Mucosa of gallbladder (tissue), 1 donor: ENCODE measurements at regions not wholly inside any gene's neighbourhood (a gene's known extent, or its start where the extent isn't known, plus 50 kb on each side); places are given as distances from the start of the nearest gene placed in this dataset.

ENCODE experiments used
- DNase-seq: peaks from one replicate; pipeline ENCODE4 v3.0.0-alpha.2; 2020; ENCODE audit warnings: low spot score
- donor health status: DM: no; HTN: no; CAD: no.

DNA sequence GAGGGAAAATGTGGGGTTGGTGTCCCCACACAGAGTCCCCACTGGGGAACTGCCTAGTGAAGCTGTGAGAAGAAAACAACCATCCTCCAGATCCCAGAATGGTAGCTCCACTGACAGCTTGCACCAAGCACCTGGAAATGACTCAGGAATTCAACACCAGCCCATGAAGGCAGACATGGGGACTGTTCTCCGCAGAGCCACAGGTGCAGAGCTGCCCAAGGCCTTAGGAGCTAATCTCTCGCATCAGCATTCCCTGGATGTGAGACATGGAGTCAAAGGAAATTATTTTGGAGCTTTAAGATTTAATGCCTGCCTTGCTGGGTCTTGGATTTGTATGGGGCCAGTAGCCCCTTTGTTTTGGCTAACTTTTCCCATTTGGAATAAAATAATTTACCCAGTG, 367.9 kb downstream of the FAM133A start:
- no peak for DNase-seq

DNA sequence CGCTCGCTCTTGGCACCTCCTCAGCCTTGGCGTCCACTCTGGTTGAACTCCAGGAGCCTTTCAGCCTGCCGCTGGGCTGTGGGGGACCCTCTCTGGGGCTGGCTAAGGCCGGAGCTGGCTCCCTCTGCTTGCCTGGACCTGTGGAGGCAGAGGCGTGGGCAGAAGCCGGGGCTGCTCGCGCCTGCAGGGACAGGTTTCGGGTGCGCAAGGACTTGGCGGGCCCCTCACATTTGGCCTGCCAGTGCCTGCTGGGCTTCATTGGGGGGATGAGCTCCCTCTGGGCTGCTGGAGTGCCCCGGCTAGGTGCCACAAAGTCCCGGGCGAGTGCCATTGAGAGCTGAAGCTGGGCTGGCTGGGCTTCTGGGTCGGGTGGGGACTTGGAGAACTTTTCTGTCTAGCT, 371.7 kb downstream of the FAM133A start:
- no peak for DNase-seq

DNA sequence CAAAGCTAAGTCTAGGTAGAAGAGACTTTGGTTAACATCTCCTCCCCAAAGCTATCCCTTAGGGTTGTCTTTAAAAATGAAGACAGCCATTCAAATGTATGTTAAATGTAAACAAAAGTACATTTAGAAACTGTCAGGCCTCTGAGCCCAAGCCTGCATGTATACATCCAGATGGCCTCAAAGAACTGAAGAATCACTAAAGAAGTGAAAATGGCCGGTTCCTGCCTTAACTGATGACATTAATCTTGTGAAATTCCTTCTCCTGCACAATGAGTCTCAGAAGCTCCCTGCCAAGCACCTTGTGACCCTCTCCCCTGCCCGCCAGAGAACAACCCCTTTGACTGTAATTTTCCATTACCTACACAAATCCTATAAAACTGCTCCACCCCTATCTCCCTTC, 377.9 kb downstream of the FAM133A start:
- no peak for DNase-seq

DNA sequence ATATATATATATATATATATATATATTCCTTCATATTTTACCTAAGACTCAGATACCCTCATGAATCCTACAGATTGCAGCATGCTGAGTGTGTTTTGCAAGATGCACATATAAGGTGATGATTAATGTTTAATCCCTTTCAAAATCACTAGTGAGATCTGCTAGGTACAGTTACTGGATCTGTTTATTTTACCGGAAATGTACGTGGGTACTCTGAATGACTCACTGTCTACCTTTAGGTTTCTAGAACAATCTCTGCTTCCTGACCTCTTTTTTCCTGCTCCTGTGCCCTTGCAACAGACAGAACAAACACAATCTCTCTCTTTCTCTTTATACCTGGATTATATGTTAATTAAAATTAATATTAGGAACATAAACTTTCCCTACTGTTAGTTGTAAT, 379.6 kb downstream of the FAM133A start:
- no peak for DNase-seq

DNA sequence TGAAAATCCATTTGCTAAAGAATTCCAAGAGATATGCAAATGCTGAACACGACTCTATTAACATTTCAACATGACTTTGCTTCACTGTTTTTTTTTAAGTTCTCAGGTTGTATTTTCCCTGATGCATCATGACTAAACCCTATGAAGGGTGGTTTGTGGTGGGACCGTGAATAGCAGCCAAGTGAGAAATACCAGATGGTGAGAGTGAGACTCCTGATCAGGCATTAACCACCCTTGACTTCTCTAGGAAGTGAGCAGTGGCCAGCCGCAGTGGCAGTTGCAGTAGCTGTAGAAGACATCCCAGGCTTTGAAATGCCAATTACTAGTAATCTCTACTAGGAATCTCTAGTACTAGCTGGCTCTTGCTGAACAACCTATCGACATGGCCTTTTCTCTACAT, 383.4 kb downstream of the FAM133A start:
- DNase-seq, result no peak

DNA sequence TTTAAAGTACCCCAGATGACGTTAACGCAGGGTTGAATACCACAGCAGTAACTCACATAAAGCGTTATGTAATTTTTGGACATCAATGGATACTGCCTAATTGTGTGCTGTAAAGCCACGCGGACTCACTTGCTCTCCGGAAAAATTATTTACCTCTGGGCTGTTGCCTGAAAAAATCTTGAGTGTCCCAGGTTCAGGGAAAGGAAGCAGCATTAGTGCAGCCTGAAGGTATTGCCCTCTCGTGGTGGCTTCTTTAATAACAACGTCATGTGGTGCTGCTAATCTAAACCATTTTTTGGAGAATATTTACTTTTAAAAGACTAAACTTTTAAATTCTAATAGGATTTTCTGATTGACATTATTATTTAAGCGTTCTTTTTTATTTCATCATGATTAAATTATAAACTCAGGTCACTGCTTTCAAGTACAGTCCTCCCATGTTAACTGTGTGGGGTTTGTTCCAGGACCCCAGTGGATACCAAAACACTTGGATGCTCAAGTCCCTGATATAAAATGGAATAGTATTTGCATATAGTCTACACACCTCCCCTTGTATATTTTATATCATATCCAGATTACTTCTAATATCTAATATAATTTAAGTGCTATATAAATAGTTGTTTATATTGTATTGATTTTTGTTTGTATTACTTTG, 384.8 kb downstream of the FAM133A start:
- DNase-seq, result peak; percentile 17

DNA sequence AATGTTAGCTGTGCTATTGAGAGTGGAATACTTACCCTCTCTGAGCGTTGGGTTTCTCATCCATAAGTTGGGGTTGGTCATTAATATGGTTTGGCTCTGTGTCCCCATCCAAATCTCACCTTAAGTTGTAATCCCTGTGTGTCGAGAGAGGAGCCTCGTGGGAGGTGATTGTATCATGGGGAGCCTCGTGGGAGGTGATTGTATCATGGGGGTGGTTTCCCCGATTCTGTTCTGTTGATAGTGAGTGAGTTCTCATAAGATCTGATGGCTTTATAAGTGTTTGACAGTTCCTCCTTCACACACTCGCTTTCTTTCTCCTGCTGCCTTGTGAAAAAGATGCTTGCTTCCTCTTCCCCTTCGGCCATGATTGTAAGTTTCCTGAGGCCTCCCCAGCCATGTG, 391.1 kb downstream of the FAM133A start:
- no peak for DNase-seq

DNA sequence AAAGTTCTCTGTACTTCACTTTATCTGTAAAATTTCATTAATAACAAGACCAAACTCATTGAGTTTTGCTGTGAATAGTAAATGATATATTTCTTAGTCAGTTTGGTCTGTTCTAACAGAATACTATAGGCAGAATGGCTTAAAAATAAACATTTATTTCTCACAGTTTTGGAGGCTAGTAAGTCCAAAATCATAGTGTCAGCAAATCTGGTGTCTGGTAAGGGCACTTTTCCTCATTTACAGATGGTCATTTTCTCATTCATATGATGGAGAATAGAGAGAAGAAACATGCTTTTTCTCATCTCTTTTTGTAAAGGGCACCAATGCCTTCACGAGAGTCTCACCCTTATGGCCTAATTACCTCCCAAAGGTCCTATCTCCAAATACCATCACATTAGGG, 415.1 kb downstream of the FAM133A start:
- no peak for DNase-seq

DNA sequence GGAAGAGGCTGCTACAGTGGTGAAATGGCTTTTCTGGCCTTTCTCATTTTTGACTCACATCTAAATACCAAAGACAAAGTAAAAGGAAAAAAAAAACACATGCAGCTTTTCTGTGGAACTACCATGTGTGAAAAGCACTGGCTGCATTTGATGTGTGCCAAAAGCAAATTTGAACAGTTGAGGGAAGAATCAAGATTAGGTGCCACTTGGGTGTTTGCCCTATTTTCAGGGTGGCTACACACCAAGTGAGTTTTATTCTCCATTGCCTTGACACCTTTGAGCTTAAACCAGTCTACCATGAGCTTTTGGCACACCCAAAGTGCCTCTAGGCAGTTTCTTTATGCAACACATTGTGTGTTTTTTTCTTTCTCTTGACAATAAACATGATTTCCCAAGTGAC, 423.9 kb downstream of the FAM133A start:
- DNase-seq, result no peak

DNA sequence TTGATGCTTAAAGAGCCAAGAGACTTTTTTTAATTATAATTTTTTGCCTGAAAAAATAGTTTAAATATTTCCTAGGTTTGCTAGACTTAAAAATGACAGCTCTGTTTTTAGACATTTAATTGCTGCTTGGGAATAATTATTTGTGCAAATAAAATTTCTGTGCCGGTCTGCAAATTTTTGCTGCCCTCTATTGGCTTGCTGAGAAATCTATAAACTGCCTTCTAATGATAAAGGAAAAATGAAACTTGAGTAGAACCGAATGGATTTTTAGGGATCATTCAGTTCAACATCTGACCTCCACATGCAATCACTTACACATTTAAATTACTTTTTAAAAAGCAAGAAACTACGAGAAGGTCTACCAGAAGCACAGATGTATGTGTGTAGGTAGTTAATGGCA, 434.0 kb downstream of the FAM133A start:
- no peak for DNase-seq

DNA sequence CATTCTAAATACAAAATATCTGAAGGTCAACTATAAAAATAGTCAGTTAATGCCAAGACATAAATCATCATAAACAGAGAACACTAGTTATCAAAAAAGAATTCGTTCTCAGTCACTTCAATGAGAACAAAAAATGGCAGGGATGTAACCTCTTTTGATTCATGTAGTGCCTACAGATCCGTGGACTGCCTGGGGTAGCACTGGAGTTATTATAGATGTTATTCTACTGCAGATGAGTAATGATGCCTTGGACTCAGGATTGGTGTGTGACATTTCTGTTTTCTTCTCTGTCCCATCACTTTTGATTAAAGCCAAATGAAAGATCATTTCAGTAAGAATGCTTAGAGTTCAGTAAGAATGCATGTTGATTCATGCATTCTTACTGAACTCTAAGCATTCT, 440.4 kb downstream of the FAM133A start:
- DNase-seq, result no peak

DNA sequence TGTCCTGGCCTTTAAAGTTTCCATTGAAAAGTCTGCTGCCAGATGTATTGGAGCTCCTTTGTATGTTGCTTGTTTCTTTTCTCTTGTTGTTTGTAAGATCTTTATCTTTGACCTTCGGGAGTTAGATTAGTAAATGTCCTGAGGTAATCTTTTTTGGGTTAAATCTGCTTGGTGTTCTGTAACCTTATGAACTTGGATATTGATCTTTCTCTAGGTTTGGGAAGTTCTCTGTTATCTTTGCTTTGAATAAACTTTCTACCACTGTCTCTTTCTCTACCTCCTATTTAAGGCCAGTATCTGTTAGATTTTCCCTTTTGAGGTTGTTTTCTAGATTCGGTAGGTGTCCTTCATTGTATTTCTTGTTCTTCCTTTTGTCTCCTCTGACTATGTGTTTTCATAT, 447.8 kb downstream of the FAM133A start:
- DNase-seq, result no peak

DNA sequence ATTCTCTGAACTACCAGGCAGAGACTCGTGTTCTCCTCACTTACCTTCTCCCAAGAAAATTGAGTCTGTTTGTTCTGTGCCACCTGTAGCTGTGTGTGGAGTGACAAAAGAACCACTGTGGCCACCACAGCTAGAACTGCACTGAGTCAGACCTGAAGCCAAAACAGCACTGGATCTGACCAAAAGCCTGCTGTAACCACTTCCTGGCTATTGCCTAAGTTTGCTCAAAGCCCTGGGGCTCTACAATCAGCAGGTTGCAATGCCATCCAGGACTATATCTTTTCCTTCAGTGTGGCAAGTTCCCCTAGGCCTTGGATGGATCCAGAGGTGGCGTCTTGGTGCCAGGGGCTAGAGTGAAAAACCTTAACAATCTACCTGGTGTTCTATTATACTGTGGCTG, 449.1 kb downstream of the FAM133A start:
- no peak for DNase-seq

DNA sequence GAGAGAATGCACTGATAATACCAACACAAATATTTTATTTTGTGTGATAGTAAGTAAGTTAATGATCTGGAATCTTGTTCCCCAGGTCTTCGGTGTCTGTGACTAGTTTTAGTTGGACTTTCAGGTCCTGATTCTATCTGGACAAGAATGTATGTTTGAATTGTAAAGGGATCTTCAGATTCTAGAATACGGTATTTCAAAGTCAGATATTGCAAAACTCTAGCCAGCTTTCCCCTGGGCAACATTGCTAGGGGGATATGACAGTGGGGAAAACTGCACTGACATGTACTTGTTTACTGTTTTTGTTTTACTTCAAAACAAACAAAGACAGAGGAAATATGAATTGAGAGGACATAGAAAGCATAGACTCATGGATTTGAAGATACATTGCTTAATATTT, 489.0 kb downstream of the FAM133A start:
- DNase-seq, result no peak

DNA sequence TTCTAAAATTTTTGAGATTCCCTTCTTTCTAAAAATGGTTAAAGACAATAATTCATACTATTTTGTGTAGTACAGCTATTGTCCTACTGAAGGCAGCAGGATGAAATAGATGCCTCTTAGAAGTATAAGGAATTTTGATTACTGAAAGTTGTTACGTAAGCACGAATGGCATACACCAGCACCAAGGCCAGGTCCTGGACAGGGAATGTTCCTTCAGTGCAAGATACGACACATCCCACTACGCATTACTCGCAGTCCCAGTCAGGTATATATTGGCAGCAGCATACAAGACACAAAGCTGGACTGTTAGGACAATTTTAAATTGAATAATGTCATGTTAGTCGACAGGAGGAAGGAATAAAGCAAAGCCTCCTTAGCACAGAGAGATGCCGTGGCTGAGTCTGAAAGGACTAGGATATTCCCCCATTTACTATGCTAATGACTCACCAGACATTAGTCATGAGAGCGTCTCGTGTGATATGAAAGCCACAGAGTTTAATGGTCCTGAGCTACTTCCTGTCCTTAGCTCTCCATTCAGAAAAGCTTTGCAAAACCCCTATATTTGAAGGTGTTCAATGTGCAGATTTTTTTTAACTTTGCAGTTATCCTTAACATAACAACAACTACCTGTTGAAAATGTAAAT, 504.3 kb downstream of the FAM133A start:
- DNase-seq, result no peak

DNA sequence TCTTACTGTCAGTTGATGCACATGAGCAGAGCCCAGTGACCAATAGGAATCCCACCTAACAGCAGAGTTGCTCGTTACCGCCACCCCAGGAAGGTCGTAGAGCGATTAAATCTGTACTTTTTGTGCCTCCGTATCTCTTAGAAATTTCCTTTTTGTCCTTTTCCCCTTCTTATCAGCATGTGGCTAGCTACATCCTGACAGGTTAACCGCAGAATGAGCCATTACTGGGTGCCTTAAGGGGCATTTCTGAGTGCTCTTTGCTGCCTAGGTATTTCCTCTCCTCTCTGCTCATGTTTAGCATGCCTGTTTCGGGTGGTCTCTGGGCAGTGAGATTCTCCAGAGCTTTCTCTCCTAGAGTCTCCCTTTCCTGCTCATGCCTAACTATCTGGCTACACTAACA, 530.5 kb downstream of the FAM133A start:
- no peak for DNase-seq

DNA sequence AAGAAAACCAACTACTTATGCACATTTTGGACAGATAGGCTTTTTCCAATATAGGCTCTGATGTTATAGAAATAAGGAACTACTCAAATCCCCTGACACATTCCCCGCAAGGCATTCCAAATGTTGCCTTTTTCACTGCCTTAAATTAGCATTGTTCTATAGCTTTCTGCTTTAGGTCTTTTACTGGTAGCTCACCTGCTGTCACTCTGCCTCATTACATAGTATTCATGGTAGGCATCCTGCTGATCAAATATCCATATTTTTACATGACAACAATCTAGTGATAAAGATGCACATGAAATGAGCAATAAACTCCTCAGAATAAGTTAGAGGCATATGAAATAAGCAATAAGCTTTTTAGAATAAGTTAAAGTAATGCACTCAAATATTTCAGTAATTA, 542.7 kb downstream of the FAM133A start:
- no peak for DNase-seq

DNA sequence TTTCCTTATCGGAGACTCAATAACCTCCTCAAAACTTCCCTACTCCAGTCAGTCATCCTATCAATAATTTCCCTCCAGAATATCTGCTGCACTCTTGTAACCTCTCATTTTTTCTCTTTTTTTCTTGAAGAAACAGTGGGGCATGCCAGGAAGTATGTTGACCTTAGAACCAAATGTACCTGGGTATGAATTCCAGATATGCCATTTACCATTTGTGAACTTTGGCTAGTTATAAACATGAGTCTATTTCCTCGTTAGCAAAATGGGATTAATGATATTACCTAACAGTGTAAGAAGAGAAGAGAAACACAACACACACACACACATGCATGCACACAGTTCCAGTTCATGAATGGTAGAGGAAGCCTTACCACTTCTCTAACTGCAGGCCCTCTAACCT, 578.2 kb downstream of the FAM133A start:
- DNase-seq, result no peak

DNA sequence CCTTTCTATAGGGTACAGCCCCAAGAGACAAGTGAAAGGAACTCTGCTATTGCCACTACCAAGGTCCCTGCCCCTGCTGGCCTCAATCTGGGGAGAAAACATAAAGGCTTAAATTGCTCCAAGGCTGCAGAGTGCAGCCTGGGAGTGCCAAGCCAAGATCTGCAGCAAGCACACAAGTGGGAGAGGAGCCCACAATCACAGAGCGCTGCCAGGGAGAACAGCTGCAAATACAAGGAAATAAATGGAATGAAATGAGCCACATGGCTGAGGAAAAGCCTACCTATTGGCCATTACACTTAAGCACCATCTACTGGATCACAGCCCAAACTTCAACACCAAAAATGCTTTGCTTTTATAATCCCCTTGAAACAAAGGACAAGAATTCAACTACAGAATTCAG, 582.4 kb downstream of the FAM133A start:
- DNase-seq, result no peak

DNA sequence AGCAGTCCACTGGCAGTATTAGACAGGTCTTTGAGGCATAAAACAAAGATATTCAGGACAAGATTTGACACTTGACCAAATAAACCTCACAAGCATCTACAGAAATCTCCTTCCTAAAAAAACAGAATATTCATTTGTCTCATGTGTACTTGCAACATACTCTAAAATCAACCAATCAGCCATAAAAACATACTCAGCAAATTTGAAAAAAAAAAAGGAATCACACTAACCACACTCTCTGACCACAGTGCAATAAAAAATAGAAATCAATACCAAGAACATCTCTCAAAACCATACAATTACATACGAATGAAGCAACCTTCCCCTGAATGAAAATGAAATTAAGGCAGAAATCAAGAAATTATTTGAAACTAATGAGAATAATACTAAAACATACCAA, 591.3 kb downstream of the FAM133A start:
- DNase-seq, result no peak

DNA sequence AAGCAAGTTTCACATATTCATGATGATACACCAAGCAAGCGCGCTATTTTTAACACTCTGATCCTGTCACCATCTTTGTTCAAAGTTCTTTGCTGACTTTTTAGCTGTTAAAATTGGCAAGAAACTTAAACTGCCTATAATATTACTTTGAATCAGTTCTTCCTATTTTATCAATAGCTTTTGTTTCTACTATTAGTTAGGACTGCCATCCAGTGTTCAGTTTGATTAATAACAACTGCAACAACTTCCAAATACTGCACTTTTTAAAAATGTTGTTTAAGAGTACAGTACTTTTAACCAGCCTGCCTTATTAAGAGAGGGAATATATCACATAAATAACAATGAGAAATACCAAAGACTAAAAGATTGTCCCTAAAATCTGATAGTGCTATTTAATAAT, 614.3 kb downstream of the FAM133A start:
- DNase-seq, result no peak

DNA sequence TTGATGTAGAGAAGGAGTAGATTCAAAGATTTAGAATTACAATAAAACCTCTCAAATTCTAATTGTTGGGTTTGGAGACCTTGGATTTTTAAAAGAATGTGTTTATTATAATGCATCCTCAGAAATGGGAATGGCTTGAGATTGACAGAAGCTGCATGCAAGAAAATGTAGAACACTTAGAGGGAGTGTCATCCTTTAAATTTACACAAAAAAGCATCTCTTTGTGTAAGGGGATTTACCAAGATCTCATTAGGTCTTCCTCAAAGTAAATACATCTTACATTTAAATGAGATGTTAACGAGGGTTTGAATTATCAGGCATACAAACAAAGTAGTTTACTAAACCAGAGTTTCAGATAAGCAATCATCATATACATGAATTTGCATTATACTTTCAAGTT, 615.0 kb downstream of the FAM133A start:
- DNase-seq, result no peak

DNA sequence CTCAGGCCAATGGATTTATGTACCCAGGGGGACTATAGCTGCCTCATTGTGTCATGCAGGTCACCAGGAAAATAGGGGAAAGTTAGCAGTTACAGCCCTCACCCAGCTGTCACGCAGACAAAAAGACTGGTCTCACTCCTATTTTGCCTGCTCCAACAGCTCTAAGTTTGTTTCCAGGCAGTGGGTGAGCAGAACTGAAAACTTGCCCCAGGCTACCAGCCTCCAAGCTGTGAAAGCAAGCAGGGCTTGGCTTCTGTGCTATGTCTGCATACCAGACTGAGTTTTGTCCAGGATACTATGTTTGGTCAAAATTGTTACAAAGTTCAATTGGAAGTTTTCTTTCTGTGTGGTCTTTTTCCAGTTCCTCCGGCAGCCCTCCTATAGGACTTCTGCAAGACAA, 628.4 kb downstream of the FAM133A start:
- DNase-seq, result no peak

DNA sequence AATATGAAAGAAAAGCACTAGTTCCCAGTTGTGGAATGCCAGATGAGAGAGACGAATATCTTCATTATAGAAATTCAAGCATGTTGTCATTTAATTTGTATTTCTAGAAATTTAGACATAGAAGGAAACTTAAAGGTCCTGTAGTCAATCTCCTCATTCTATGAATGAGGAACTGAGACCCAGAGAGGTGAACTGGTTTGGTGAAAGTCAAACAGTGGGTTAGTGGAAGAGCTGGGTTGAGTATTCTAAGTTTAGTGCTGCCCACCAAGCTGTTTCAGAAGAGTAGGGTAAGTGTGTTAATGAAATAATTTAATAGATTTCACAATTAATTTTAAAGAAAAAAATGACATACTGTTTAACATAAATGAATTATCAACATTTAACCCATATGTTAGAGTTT, 655.2 kb downstream of the FAM133A start:
- DNase-seq, result no peak
